Activated T-cell treated with anti-CD3 and anti-CD28 coated beads, Interleukin-2, amount 50 U/mL, for 4 hours (primary cell): ENCODE measurements at regions not wholly inside any gene's neighbourhood (a gene's known extent, or its start where the extent isn't known, plus 50 kb on each side); places are given as distances from the start of the nearest gene placed in this dataset.

ENCODE experiments used
- ATAC-seq, 2 donors: fragments of 200-7000 bp; cut with Tn5 transposase; one replicate each; pipeline ENCODE4 v1.10.0; 2021
- DNase-seq: peaks from one replicate; pipeline ENCODE4 v3.0.0-alpha.2; 2020
- H3K27me3 Mint-ChIP-seq: one replicate; pipeline ENCODE4 v1.8.0; 2021; ENCODE audit warnings: low read depth, mixed read lengths
- H3K36me3 Mint-ChIP-seq: one replicate; pipeline ENCODE4 v1.8.0; 2022; ENCODE audit warnings: mixed read lengths; ENCODE audit not compliant: insufficient read depth
- H3K4me1 Mint-ChIP-seq: one replicate; pipeline ENCODE4 v1.8.0; 2021; ENCODE audit warnings: low read depth, mixed read lengths
- H3K4me3 Mint-ChIP-seq: one replicate; pipeline ENCODE4 v1.8.0; 2021; ENCODE audit warnings: mild to moderate bottlenecking, moderate library complexity, mixed read lengths
- H3K9me3 Mint-ChIP-seq: one replicate; pipeline ENCODE4 v1.8.0; 2021; ENCODE audit warnings: mixed read lengths

DNA sequence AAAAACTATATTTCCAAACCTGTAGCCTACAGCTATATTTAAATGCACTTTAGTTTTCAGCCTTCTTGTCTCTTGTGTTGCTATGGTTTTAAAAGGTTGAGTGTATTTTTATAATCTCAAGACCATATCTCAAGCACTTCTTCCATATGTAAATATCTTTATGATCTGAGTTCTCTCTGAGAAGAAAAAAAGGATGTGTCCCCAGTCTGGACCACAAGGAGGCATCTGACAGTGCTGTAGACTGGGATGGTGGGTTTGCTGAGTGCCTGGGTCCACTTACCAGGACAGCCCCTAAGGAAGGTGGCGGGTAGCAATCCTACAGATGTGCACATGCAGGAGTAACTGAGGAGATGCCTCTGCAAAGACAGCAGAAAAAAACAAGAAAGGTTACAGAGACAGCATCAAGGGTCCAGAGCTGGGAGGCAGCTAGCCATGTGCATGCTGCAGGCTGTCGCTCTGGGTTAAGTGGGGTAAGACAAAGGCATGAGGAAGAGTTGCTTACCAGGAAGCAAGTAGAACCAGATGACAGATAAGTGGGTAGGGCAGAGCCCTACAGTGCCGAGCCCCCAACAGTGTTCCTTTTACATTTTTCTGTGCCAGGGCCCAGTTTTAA, 70.6 kb upstream of the SNRK start:
- ATAC-seq, result peak in 1 of 2 donors; percentile 30
- Mint-ChIP-seq H3K9me3 (no peaks in the 10 kb centered on the region), H3K4me3 (no peak overlapping the region), H3K36me3 (no peaks in the 10 kb centered on the region), H3K27me3 (no peaks in the 10 kb centered on the region), H3K4me1 (peaks cover 36% of the 10 kb centered on the region)
- DNase-seq, result no peak

- Mint-ChIP-seq H3K4me1 (peaks cover 30% of the 10 kb centered on the region), H3K4me3 (no peak overlapping the region), H3K27me3 (no peaks in the 10 kb centered on the region), H3K9me3 (no peaks in the 10 kb centered on the region), H3K36me3 (no peaks in the 10 kb centered on the region)
- ATAC-seq (no peak), DNase-seq (no peak)
These were observed 71.2 kb upstream of the SNRK start for GRCh38 chr3:43215138-43215537.

DNA sequence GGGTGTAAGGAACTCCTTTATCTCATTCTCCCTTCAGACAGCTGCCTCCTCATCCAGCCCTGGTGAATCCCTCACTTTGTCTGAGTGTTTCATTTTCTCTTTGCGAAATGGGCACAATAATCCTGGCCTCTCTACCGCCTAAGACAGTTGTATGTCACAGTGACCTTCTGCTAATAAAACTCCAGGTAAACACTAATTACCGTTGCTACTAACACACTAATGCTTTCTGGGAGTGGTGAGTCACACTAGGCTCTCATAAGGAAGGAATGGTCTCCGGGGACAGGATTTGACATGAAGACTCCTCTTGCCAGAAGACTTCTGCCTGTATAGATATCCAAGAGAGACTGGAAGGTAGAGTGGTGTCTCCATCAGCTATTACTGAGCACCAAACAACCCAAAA, 71.7 kb upstream of the SNRK start:
- ATAC-seq, result no peak
- no peaks in the 10 kb centered on the region for H3K9me3 Mint-ChIP-seq
- no peaks in the 10 kb centered on the region for H3K36me3 Mint-ChIP-seq
- no peaks in the 10 kb centered on the region for H3K27me3 Mint-ChIP-seq
- H3K4me3 Mint-ChIP-seq, result no peak overlapping the region
- H3K4me1 Mint-ChIP-seq, result peaks cover 30% of the 10 kb centered on the region
- DNase-seq, result no peak

GRCh38 chr3:43213631-43214030, 72.7 kb upstream of the SNRK start:
- DNase-seq (no peak), ATAC-seq (no peak)
- no peaks in the 10 kb centered on the region for H3K27me3 Mint-ChIP-seq
- no peaks in the 10 kb centered on the region for H3K9me3 Mint-ChIP-seq
- H3K36me3 Mint-ChIP-seq, result no peaks in the 10 kb centered on the region
- no peak overlapping the region for H3K4me3 Mint-ChIP-seq
- peaks cover 27% of the 10 kb centered on the region for H3K4me1 Mint-ChIP-seq

GRCh38 chr3:43212914-43213611, 73.3 kb upstream of the SNRK start:
- ATAC-seq (no peak), DNase-seq (no peak)
- H3K9me3 Mint-ChIP-seq, result no peaks in the 10 kb centered on the region
- H3K36me3 Mint-ChIP-seq, result no peaks in the 10 kb centered on the region
- no peak overlapping the region for H3K4me3 Mint-ChIP-seq
- no peaks in the 10 kb centered on the region for H3K27me3 Mint-ChIP-seq
- H3K4me1 Mint-ChIP-seq, result peaks cover 25% of the 10 kb centered on the region

DNA sequence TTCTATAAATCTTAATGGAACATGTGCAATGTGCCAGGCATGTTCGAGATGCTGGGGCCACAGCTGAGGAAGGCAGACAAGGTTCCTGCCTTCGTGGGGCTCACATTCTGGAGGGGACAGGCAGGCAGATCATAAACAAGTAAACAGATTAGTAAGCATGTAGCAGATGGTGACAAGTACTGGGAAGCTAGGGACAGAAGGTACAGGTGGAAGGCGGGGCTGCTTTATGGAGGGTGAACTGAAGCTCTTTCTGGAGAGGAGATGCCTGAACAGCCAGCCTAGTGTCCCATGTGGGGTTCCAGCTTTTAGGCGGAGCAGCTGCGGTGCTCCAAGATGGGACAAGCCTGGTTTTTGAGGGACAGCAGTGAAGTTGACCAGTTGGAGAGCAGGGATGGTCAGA, 74.7 kb upstream of the SNRK start:
- ATAC-seq (no peak), DNase-seq (no peak)
- no peak overlapping the region for H3K4me3 Mint-ChIP-seq
- H3K4me1 Mint-ChIP-seq, result peaks cover 13% of the 10 kb centered on the region
- no peaks in the 10 kb centered on the region for H3K36me3 Mint-ChIP-seq
- no peaks in the 10 kb centered on the region for H3K9me3 Mint-ChIP-seq
- H3K27me3 Mint-ChIP-seq, result no peaks in the 10 kb centered on the region

DNA sequence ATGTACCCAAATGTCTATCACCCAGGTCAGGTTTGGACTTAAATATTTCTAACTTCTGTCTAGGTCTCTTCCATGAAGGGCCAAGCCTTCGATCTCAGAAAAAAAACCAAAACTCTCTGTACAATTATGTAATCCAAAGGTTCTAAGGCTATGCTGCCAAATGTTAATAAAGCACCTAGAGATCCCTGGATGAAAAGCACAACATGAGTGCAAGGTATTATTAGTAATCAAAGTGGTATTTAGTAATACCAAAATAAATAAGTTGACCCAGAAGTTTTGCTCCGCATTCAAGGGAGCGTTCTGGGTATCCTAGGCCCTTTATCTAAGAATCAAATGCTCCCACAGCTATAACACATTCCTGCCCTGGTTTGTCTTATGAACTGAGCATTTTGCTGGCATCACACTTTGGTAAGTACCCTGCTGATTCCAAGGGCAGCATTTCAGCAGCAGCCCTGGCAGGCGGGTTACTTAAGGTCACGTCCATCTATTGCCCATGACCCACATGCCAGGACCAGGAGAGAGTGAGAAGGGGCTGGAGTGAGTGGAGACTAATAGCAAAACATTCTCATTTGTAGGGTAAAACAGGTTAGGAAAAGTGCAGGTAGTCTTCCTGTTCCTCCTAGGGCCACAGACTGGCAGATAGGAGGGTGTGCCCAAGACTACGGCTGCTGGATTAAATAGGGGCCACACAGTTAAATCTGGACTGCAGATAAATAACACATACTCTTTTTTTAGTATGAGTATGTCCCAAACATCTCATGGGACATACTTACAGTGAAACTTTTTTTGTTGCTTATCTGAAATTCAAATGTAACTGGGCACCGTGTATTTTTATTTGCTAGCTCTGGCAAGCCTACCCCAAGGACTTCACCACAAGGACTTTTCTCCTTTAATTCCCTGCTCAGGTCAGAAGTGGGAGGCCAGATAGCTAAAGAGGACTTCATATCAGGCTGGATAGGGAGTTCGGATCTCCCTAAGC, 76.0 kb upstream of the SNRK start:
- peaks cover 3% of the 10 kb centered on the region for H3K4me1 Mint-ChIP-seq
- no peak for DNase-seq
- no peak for ATAC-seq
- no peaks in the 10 kb centered on the region for H3K9me3 Mint-ChIP-seq
- H3K36me3 Mint-ChIP-seq, result no peaks in the 10 kb centered on the region
- H3K4me3 Mint-ChIP-seq, result no peak overlapping the region
- no peaks in the 10 kb centered on the region for H3K27me3 Mint-ChIP-seq

- no peaks in the 10 kb centered on the region for H3K9me3 Mint-ChIP-seq
- no peaks in the 10 kb centered on the region for H3K4me1 Mint-ChIP-seq
- no peaks in the 10 kb centered on the region for H3K36me3 Mint-ChIP-seq
- ATAC-seq (no peak), DNase-seq (no peak)
- H3K4me3 Mint-ChIP-seq, result no peak overlapping the region
- no peaks in the 10 kb centered on the region for H3K27me3 Mint-ChIP-seq
These were observed 78.7 kb upstream of the SNRK start for GRCh38 chr3:43207628-43208085.

- ATAC-seq (no peak), DNase-seq (no peak)
- Mint-ChIP-seq H3K4me3 (no peak overlapping the region), H3K27me3 (no peaks in the 10 kb centered on the region), H3K9me3 (no peaks in the 10 kb centered on the region), H3K36me3 (no peaks in the 10 kb centered on the region), H3K4me1 (no peaks in the 10 kb centered on the region)
These were observed 79.7 kb upstream of the SNRK start for GRCh38 chr3:43206632-43207031.

- H3K4me3 Mint-ChIP-seq, result no peak overlapping the region
- ATAC-seq (no peak), DNase-seq (no peak)
- H3K9me3 Mint-ChIP-seq, result no peaks in the 10 kb centered on the region
- no peaks in the 10 kb centered on the region for H3K36me3 Mint-ChIP-seq
- peaks cover 4% of the 10 kb centered on the region for H3K4me1 Mint-ChIP-seq
- no peaks in the 10 kb centered on the region for H3K27me3 Mint-ChIP-seq
These were observed 80.2 kb upstream of the SNRK start for GRCh38 chr3:43206105-43206504.

GRCh38 chr3:43203022-43203421, 83.3 kb upstream of the SNRK start:
- no peak for ATAC-seq
- no peak for DNase-seq
- H3K4me1 Mint-ChIP-seq, result peaks cover 22% of the 10 kb centered on the region
- H3K4me3 Mint-ChIP-seq, result no peak overlapping the region
- H3K27me3 Mint-ChIP-seq, result peaks cover 2% of the 10 kb centered on the region
- no peaks in the 10 kb centered on the region for H3K36me3 Mint-ChIP-seq
- no peaks in the 10 kb centered on the region for H3K9me3 Mint-ChIP-seq

- H3K4me3 Mint-ChIP-seq, result no peak overlapping the region
- peaks cover 32% of the 10 kb centered on the region for H3K4me1 Mint-ChIP-seq
- ATAC-seq (no peak), DNase-seq (no peak)
- H3K27me3 Mint-ChIP-seq, result peaks cover 2% of the 10 kb centered on the region
- no peaks in the 10 kb centered on the region for H3K9me3 Mint-ChIP-seq
- no peaks in the 10 kb centered on the region for H3K36me3 Mint-ChIP-seq
These were observed 84.8 kb upstream of the SNRK start for GRCh38 chr3:43201581-43201980.

DNA sequence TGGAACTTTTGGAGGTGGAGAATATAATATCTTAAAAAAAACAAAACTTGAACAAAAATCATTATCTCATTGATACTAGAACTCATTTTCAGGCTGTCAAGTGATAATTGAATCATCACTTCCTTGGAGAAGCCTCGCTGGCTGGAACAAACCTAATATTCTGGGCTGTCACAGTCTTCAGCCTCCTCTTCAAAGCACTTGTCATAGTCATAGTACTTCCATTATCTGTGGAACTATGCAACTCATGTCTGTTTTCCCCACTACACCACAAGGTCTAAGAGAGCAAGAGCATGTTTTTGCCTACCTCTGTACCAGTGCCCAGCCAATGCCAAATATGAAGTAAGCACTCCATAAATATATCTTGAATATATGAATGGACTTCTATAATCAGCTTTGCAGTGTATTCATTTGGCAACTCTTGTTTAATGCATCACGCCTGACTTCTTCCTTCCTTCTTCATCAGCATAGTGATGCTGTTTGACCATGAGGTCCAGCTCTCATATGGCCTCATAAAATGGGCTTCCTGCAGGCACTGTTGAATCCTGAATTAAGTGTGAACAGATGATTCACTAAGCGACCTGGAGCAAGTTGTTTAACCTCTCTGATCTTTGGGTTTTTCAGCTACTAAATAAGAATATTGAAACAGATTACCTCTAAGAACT, 86.6 kb upstream of the SNRK start:
- Mint-ChIP-seq H3K36me3 (no peaks in the 10 kb centered on the region), H3K4me1 (peaks cover 50% of the 10 kb centered on the region), H3K4me3 (no peak overlapping the region), H3K27me3 (peaks cover 2% of the 10 kb centered on the region), H3K9me3 (no peaks in the 10 kb centered on the region)
- DNase-seq, result no peak
- ATAC-seq, result peak in 1 of 2 donors; percentile 61
